Ishikawa (cell line): ENCODE measurements at regions not wholly inside any gene's neighbourhood (a gene's known extent, or its start where the extent isn't known, plus 50 kb on each side); places are given as distances from the start of the nearest gene placed in this dataset.

Experiments
- CEBPB ChIP-seq: IDR thresholded peaks from 2 replicates; pipeline ENCODE4 v1.6.1; 2012
- CREB1 ChIP-seq: IDR thresholded peaks from 2 replicates; pipeline ENCODE4 v1.6.1; 2012; ENCODE audit warnings: low read depth
- EGR1 ChIP-seq: IDR thresholded peaks from 2 replicates; pipeline ENCODE4 v1.6.1; 2012
- EP300 ChIP-seq: IDR thresholded peaks from 2 replicates; pipeline ENCODE4 v1.6.1; 2012; ENCODE audit warnings: borderline replicate concordance
- FOXM1 ChIP-seq: IDR thresholded peaks from 2 replicates; pipeline ENCODE4 v1.6.1; 2012; ENCODE audit warnings: low read depth, borderline replicate concordance
- NFIC ChIP-seq: IDR thresholded peaks from 2 replicates; pipeline ENCODE4 v1.6.1; 2012
- RAD21 ChIP-seq: IDR thresholded peaks from 2 replicates; pipeline ENCODE4 v1.6.1; 2012; ENCODE audit warnings: low read depth
- TAF1 ChIP-seq: IDR thresholded peaks from 2 replicates; pipeline ENCODE4 v1.6.1; 2012; ENCODE audit warnings: low read depth, mild to moderate bottlenecking
- TCF12 ChIP-seq: IDR thresholded peaks from 2 replicates; pipeline ENCODE4 v1.6.1; 2012; ENCODE audit warnings: low read depth
- TEAD4 ChIP-seq: IDR thresholded peaks from 2 replicates; pipeline ENCODE4 v1.6.1; 2012
- YY1 ChIP-seq: IDR thresholded peaks from 2 replicates; pipeline ENCODE4 v1.6.1; 2012; ENCODE audit warnings: low read depth
- ZBTB7A ChIP-seq: IDR thresholded peaks from 2 replicates; pipeline ENCODE4 v1.6.1; 2012; ENCODE audit warnings: low read depth
- TF ChIP-seq, protein P1 (sequence below): IDR thresholded peaks from 2 replicates; pipeline ENCODE4 v1.6.1; 2012; ENCODE audit warnings: low read depth, mild to moderate bottlenecking
- TF ChIP-seq, protein P2 (sequence below): IDR thresholded peaks from 2 replicates; pipeline ENCODE4 v1.6.1; 2012
- TF ChIP-seq, protein P3 (sequence below): IDR thresholded peaks from 2 replicates; pipeline ENCODE4 v1.6.1; 2012

DNA sequence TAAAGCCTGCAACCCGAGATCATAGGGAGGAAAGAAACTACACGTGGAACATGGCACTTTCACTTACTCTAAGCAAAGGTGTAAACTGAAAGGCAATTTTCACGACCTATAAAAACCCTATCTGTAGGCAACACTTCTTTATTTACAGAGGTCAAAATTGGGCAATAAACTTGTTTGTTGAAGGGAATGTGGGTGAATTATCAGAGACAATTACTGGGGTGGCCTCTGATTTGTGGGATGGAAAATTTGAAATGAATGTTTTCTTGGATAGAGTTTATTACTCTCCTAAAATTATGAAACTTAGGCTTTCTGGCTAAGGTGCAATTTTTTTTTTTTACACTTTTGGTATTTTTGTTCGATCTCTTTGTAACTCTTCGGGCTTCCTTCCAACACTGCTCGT is 734.1 kb upstream of the TENM3 start:
- no peak for TF ChIP-seq RAD21
- no peak for TF ChIP-seq NFIC

GRCh38 chr4:181517491-181517890 is 725.7 kb upstream of the TENM3 start:
- no peak for TF ChIP-seq ZBTB7A
- no peak for TF ChIP-seq FOXM1
- TF ChIP-seq CREB1 = no peak
- TF ChIP-seq NFIC = no peak
- no peak for TF ChIP-seq RAD21
- TF ChIP-seq CEBPB = no peak
- TF ChIP-seq EP300 = no peak
- TF ChIP-seq TAF1 = no peak
- TF ChIP-seq, protein P1, sequence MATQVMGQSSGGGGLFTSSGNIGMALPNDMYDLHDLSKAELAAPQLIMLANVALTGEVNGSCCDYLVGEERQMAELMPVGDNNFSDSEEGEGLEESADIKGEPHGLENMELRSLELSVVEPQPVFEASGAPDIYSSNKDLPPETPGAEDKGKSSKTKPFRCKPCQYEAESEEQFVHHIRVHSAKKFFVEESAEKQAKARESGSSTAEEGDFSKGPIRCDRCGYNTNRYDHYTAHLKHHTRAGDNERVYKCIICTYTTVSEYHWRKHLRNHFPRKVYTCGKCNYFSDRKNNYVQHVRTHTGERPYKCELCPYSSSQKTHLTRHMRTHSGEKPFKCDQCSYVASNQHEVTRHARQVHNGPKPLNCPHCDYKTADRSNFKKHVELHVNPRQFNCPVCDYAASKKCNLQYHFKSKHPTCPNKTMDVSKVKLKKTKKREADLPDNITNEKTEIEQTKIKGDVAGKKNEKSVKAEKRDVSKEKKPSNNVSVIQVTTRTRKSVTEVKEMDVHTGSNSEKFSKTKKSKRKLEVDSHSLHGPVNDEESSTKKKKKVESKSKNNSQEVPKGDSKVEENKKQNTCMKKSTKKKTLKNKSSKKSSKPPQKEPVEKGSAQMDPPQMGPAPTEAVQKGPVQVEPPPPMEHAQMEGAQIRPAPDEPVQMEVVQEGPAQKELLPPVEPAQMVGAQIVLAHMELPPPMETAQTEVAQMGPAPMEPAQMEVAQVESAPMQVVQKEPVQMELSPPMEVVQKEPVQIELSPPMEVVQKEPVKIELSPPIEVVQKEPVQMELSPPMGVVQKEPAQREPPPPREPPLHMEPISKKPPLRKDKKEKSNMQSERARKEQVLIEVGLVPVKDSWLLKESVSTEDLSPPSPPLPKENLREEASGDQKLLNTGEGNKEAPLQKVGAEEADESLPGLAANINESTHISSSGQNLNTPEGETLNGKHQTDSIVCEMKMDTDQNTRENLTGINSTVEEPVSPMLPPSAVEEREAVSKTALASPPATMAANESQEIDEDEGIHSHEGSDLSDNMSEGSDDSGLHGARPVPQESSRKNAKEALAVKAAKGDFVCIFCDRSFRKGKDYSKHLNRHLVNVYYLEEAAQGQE = no peak
- no peak for TF ChIP-seq TEAD4
- no peak for TF ChIP-seq YY1
- TF ChIP-seq, protein P2, sequence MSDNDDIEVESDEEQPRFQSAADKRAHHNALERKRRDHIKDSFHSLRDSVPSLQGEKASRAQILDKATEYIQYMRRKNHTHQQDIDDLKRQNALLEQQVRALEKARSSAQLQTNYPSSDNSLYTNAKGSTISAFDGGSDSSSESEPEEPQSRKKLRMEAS = no peak
- no peak for TF ChIP-seq EGR1
- TF ChIP-seq TCF12 = no peak
- TF ChIP-seq, protein P3, sequence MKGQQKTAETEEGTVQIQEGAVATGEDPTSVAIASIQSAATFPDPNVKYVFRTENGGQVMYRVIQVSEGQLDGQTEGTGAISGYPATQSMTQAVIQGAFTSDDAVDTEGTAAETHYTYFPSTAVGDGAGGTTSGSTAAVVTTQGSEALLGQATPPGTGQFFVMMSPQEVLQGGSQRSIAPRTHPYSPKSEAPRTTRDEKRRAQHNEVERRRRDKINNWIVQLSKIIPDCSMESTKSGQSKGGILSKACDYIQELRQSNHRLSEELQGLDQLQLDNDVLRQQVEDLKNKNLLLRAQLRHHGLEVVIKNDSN = no peak

GRCh38 chr4:181520790-181521189 is 722.4 kb upstream of the TENM3 start:
- TF ChIP-seq RAD21 (no peak), TAF1 (no peak), TEAD4 (no peak), TCF12 (no peak), CEBPB (no peak), EGR1 (no peak), EP300 (no peak), FOXM1 (no peak), NFIC (no peak)
- TF ChIP-seq, protein P3 = no peak
- TF ChIP-seq, protein P2 = no peak

DNA sequence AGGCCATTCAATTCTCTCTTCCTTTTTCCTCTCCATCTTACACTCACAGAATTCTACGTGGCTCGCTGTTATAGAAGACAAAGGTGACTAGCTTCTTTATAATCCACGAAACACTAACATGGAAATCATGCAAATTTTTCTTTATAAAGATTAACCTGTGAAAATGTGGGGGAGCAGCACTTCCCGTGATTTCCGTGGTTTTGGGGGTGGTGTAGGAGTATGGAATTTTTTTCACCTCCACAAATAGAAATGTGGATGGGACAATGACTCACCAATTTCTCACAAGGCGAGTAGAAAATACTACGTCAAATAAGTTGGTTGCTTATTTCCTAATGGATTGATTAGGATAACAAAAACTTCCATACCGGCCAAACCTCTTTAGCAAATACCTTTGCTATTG is 719.2 kb upstream of the TENM3 start:
- TF ChIP-seq CREB1 = no peak
- no peak for TF ChIP-seq CEBPB
- TF ChIP-seq, protein P1 = no peak
- TF ChIP-seq TAF1 = no peak
- no peak for TF ChIP-seq YY1
- TF ChIP-seq TEAD4 = no peak
- TF ChIP-seq FOXM1 = no peak
- no peak for TF ChIP-seq ZBTB7A
- no peak for TF ChIP-seq EP300
- no peak for TF ChIP-seq NFIC
- TF ChIP-seq TCF12 = no peak
- TF ChIP-seq, protein P3 = no peak
- TF ChIP-seq, protein P2 = no peak
- TF ChIP-seq EGR1 = no peak
- no peak for TF ChIP-seq RAD21

GRCh38 chr4:181524499-181524898 is 718.7 kb upstream of the TENM3 start:
- TF ChIP-seq EP300 (no peak), EGR1 (no peak), YY1 (no peak), ZBTB7A (no peak), NFIC (no peak)
- TF ChIP-seq, protein P3 = no peak
